ENCODE measurements at regions not wholly inside any gene's neighbourhood (a gene's known extent, or its start where the extent isn't known, plus 50 kb on each side); places are given as distances from the start of the nearest gene placed in this dataset.
"Not testable (repeated sequence)": the region's sequence is repeated elsewhere in the genome, so short reads cannot be mapped to it uniquely, and the experiment has no call there.

- WGBS, 2 donors = 75 to 85% methylated on average over 1 of the region's 1 CpG
- Histone ChIP-seq H3K4me1 (ENCODE audit: control insufficient read depth in 5 of 5, insufficient read depth in 5 of 5, low read length in 5 of 5) (no peaks in the 10 kb centered on the region), H3K27me3 (ENCODE audit: control insufficient read depth in 3 of 3, insufficient read depth in 3 of 3, low read length in 2 of 3) (no peaks in the 10 kb centered on the region), H3K27ac (ENCODE audit: low read depth in 1 of 2, low read length in 1 of 2) (no peak overlapping the region), H3K9ac (ENCODE audit: insufficient read depth in 1 of 2, low read length in 2 of 2) (no peak overlapping the region), H3K36me3 (ENCODE audit: control insufficient read depth in 4 of 4, insufficient read depth in 4 of 4, low read length in 4 of 4) (no peaks in the 10 kb centered on the region), H3K4me3 (no peak overlapping the region), H3K9me3 (ENCODE audit: control insufficient read depth in 4 of 4, insufficient read depth in 3 of 4, low read length in 3 of 4) (no peaks in the 10 kb centered on the region)
- DNase-seq = no peak
- TF ChIP-seq, protein P1, sequence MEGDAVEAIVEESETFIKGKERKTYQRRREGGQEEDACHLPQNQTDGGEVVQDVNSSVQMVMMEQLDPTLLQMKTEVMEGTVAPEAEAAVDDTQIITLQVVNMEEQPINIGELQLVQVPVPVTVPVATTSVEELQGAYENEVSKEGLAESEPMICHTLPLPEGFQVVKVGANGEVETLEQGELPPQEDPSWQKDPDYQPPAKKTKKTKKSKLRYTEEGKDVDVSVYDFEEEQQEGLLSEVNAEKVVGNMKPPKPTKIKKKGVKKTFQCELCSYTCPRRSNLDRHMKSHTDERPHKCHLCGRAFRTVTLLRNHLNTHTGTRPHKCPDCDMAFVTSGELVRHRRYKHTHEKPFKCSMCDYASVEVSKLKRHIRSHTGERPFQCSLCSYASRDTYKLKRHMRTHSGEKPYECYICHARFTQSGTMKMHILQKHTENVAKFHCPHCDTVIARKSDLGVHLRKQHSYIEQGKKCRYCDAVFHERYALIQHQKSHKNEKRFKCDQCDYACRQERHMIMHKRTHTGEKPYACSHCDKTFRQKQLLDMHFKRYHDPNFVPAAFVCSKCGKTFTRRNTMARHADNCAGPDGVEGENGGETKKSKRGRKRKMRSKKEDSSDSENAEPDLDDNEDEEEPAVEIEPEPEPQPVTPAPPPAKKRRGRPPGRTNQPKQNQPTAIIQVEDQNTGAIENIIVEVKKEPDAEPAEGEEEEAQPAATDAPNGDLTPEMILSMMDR (IDR thresholded peaks at IDR 0.05; ENCODE audit: control extremely low read depth, extremely low read depth) = no peak
- ATAC-seq (ENCODE audit: insufficient read depth, low FRiP score) = no peak
These were observed 128.1 kb upstream of the NUDT12 start for GRCh38 chr5:103690676-103691075.

GRCh38 chr5:103679873-103680272 is 117.3 kb upstream of the NUDT12 start:
- Histone ChIP-seq H3K36me3 (ENCODE audit: control insufficient read depth in 4 of 4, insufficient read depth in 4 of 4, low read length in 4 of 4) (no peaks in the 10 kb centered on the region), H3K4me1 (ENCODE audit: control insufficient read depth in 5 of 5, insufficient read depth in 5 of 5, low read length in 5 of 5) (peaks cover 0 to 4% (median 0%) of the 10 kb centered on the region in 5 donors), H3K4me3 (no peak overlapping the region), H3K9ac (ENCODE audit: insufficient read depth in 1 of 2, low read length in 2 of 2) (no peak overlapping the region), H3K27me3 (ENCODE audit: control insufficient read depth in 3 of 3, insufficient read depth in 3 of 3, low read length in 2 of 3) (no peaks in the 10 kb centered on the region), H3K27ac (ENCODE audit: low read depth in 1 of 2, low read length in 1 of 2) (no peak overlapping the region), H3K9me3 (ENCODE audit: control insufficient read depth in 4 of 4, insufficient read depth in 3 of 4, low read length in 3 of 4) (no peaks in the 10 kb centered on the region)
- no peak for ATAC-seq (ENCODE audit: insufficient read depth, low FRiP score)
- 55 to 74% methylated on average over 3 of the region's 3 CpGs for WGBS, 2 donors
- TF ChIP-seq, protein P1 (IDR thresholded peaks at IDR 0.05; ENCODE audit: control extremely low read depth, extremely low read depth) = no peak
- DNase-seq = no peak

DNA sequence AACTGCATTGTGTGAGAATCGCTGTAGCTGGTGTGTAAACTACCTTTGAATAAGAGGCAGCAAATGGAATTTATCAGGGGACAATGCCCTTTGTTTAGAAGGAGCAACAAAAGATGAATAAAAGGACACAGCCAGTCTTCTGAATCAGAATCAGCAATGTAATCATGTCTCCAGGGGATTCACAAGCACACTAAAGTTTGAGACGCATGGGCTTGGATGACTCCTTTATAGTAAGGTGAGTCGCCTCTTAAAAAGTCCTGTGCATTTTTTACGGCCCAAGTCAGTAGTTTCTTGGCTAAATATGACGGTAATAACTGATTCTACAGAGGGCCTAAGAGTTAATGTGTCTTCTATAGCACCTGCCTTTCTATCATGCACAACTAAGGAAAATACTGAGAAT is 113.6 kb upstream of the NUDT12 start:
- not testable (repeated sequence) for H3K4me3 ChIP-seq; H3K36me3 ChIP-seq (ENCODE audit: control insufficient read depth in 4 of 4, insufficient read depth in 4 of 4, low read length in 4 of 4); H3K9ac ChIP-seq (ENCODE audit: insufficient read depth in 1 of 2, low read length in 2 of 2); H3K27ac ChIP-seq (ENCODE audit: low read depth in 1 of 2, low read length in 1 of 2); H3K9me3 ChIP-seq (ENCODE audit: control insufficient read depth in 4 of 4, insufficient read depth in 3 of 4, low read length in 3 of 4); DNase-seq; ATAC-seq (ENCODE audit: insufficient read depth, low FRiP score); H3K27me3 ChIP-seq (ENCODE audit: control insufficient read depth in 3 of 3, insufficient read depth in 3 of 3, low read length in 2 of 3)
- WGBS, 2 donors = 67 to 81% methylated on average over 4 of the region's 5 CpGs
- H3K4me1 ChIP-seq (ENCODE audit: control insufficient read depth in 5 of 5, insufficient read depth in 5 of 5, low read length in 5 of 5) = peaks cover 0 to 14% (median 5%) of the 10 kb centered on the region in 5 donors

DNA sequence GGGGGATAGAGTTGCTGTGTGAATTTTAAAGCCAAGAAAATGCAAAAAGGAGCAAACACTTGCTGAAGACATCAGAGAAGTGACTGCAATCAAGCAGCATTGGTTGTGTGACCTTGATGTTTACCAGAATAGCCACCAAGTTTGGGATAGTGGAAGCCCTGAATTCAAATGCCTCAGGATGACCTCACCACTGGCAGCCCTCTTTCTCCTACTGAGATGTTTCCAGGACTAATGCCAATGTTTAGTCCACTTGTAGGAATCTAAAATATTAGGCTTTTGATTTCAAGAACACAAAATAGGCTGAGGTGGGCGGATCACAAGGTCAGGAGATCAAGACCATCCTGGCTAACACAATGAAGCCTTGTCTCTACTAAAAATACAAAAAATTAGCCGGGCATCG is 112.2 kb upstream of the NUDT12 start:
- H3K9me3 ChIP-seq (ENCODE audit: control insufficient read depth in 4 of 4, insufficient read depth in 3 of 4, low read length in 3 of 4) = peaks cover 0 to 2% (median 0%) of the 10 kb centered on the region in 4 donors
- no peaks in the 10 kb centered on the region for H3K27me3 ChIP-seq (ENCODE audit: control insufficient read depth in 3 of 3, insufficient read depth in 3 of 3, low read length in 2 of 3)
- H3K4me1 ChIP-seq (ENCODE audit: control insufficient read depth in 5 of 5, insufficient read depth in 5 of 5, low read length in 5 of 5) = peaks cover 0 to 14% (median 5%) of the 10 kb centered on the region in 5 donors
- H3K27ac ChIP-seq (ENCODE audit: low read depth in 1 of 2, low read length in 1 of 2) = no peak overlapping the region
- H3K36me3 ChIP-seq (ENCODE audit: control insufficient read depth in 4 of 4, insufficient read depth in 4 of 4, low read length in 4 of 4) = no peaks in the 10 kb centered on the region
- no peak overlapping the region for H3K4me3 ChIP-seq
- ATAC-seq (ENCODE audit: insufficient read depth, low FRiP score) = no peak
- 71 to 73% methylated on average over 3 of the region's 3 CpGs for WGBS, 2 donors
- no peak overlapping the region for H3K9ac ChIP-seq (ENCODE audit: insufficient read depth in 1 of 2, low read length in 2 of 2)
- TF ChIP-seq, protein P1 (IDR thresholded peaks at IDR 0.05; ENCODE audit: control extremely low read depth, extremely low read depth) = no peak
- DNase-seq = peak in 1 of 3 donors; percentile 47
